GM23338 (cell line): ENCODE measurements at regions not wholly inside any gene's neighbourhood (a gene's known extent, or its start where the extent isn't known, plus 50 kb on each side); places are given as distances from the start of the nearest gene placed in this dataset.

Experiments
- ATAC-seq: fragments of 200-7000 bp; cut with Tn5 transposase; 3 replicates; pipeline ENCODE4 v1.9.1; 2020
- DNase-seq: peaks from one replicate; pipeline ENCODE4 v3.0.0-alpha.2; 2015; ENCODE audit warnings: low spot score
- H2AFZ ChIP-seq: fragments of 200-600 bp; sonication (generic); 2 replicates; pipeline ENCODE4 v1.8.0; 2016; ENCODE audit warnings: antibody characterized with exemption, mild to moderate bottlenecking, moderate library complexity
- H3F3A ChIP-seq: fragments of 200-600 bp; sonication (generic); replicated peaks from 2 replicates; pipeline ENCODE4 v1.8.0; 2017; ENCODE audit warnings: antibody characterized with exemption, mixed run types, low read depth
- H3K27ac ChIP-seq: fragments of 200-600 bp; sonication (generic); 2 replicates; pipeline ENCODE4 v1.6.1; 2016; ENCODE audit warnings: low read depth
- H3K27me3 ChIP-seq: fragments of 200-600 bp; sonication (generic); 2 replicates; pipeline ENCODE4 v1.8.0; 2016; ENCODE audit warnings: mild to moderate bottlenecking, mixed run types, moderate library complexity; ENCODE audit not compliant: insufficient read depth
- H3K36me3 ChIP-seq: fragments of 200-600 bp; sonication (generic); 2 replicates; pipeline ENCODE4 v1.8.0; 2016; ENCODE audit warnings: mild to moderate bottlenecking; ENCODE audit not compliant: insufficient read depth
- H3K4me1 ChIP-seq: fragments of 200-600 bp; sonication (generic); 2 replicates; pipeline ENCODE4 v1.8.0; 2016; ENCODE audit warnings: mild to moderate bottlenecking, moderate library complexity; ENCODE audit not compliant: insufficient read depth
- H3K4me2 ChIP-seq: fragments of 200-600 bp; sonication (generic); 2 replicates; pipeline ENCODE4 v1.7.1; 2017; ENCODE audit warnings: mixed run types
- H3K4me3 ChIP-seq: fragments of 200-600 bp; sonication (generic); 2 replicates; pipeline ENCODE4 v1.6.1; 2016; ENCODE audit warnings: mixed run types
- H3K79me2 ChIP-seq: fragments of 200-600 bp; sonication (generic); replicated peaks from 2 replicates; pipeline ENCODE4 v1.8.0; 2017; ENCODE audit warnings: mild to moderate bottlenecking; ENCODE audit not compliant: insufficient read depth
- H3K9me2 ChIP-seq: fragments of 200-600 bp; sonication (generic); 2 replicates; pipeline ENCODE4 v1.8.0; 2017; ENCODE audit not compliant: insufficient read depth
- H4K20me1 ChIP-seq: fragments of 200-600 bp; sonication (generic); replicated peaks from 2 replicates; pipeline ENCODE4 v1.8.0; 2017; ENCODE audit warnings: mild to moderate bottlenecking; ENCODE audit not compliant: insufficient read depth
- H3K27ac Mint-ChIP-seq: 2 replicates; pipeline ENCODE4 v1.8.0; 2020; ENCODE audit warnings: inconsistent platforms, mild to moderate bottlenecking, moderate library complexity, mixed read lengths
- H3K27me3 Mint-ChIP-seq: 3 replicates; pipeline ENCODE4 v1.8.0; 2022; ENCODE audit warnings: low read depth, mild to moderate bottlenecking, moderate library complexity, mixed read lengths, inconsistent platforms; ENCODE audit not compliant: insufficient read depth, poor library complexity
- H3K36me3 Mint-ChIP-seq: 3 replicates; pipeline ENCODE4 v1.8.0; 2021; ENCODE audit warnings: low read depth, mild to moderate bottlenecking, inconsistent platforms, moderate library complexity, mixed read lengths
- H3K4me1 Mint-ChIP-seq: 3 replicates; pipeline ENCODE4 v1.8.0; 2020; ENCODE audit warnings: mild to moderate bottlenecking, inconsistent platforms, mixed read lengths
- H3K4me3 Mint-ChIP-seq: 3 replicates; pipeline ENCODE4 v1.8.0; 2021; ENCODE audit warnings: moderate library complexity, mild to moderate bottlenecking, inconsistent platforms, mixed read lengths
- H3K9me3 Mint-ChIP-seq: 3 replicates; pipeline ENCODE4 v1.8.0; 2020; ENCODE audit warnings: moderate library complexity, mild to moderate bottlenecking, inconsistent platforms, mixed read lengths
- CREB1 ChIP-seq: fragments of 250-450 bp; sonication (Bioruptor Pico); IDR thresholded peaks from 2 replicates; pipeline ENCODE4 v1.5.0; 2020; ENCODE audit warnings: low read depth, mild to moderate bottlenecking, moderate library complexity
- CTCF ChIP-seq, 2 experiments: fragments of 200-600 bp in 1 of 2; sonication (generic) in 1 of 2; conservative IDR thresholded peaks; 2 replicates each; pipeline versions ENCODE4 v1.5.1 to v1.6.1; 2016 to 2017; ENCODE audit warnings: antibody characterized with exemption in 2 of 2, low read depth in 2 of 2, mild to moderate bottlenecking in 2 of 2, moderate library complexity in 1 of 2
- ETS1 ChIP-seq: IDR thresholded peaks from 2 replicates; pipeline ENCODE4 v1.6.1; 2016; ENCODE audit warnings: antibody characterized with exemption
- EZH2 ChIP-seq: fragments of 200-600 bp; sonication (generic); IDR thresholded peaks from one replicate; pipeline ENCODE4 v1.8.0; 2017; ENCODE audit warnings: antibody characterized with exemption, mild to moderate bottlenecking, low read depth; ENCODE audit not compliant: unreplicated experiment
- JUNB ChIP-seq: IDR thresholded peaks from one replicate; pipeline ENCODE4 v1.6.1; 2016; ENCODE audit warnings: antibody characterized with exemption; ENCODE audit not compliant: unreplicated experiment
- NANOG ChIP-seq: IDR thresholded peaks from 2 replicates; pipeline ENCODE4 v1.6.1; 2016; ENCODE audit warnings: antibody characterized with exemption, borderline replicate concordance
- POLR2AphosphoS5 ChIP-seq: IDR thresholded peaks from 2 replicates; pipeline ENCODE4 v1.6.1; 2016; ENCODE audit warnings: antibody characterized with exemption, low read depth
- REST ChIP-seq: IDR thresholded peaks from one replicate; pipeline ENCODE4 v1.6.1; 2018; ENCODE audit warnings: antibody characterized with exemption; ENCODE audit not compliant: unreplicated experiment
- STAT1 ChIP-seq: IDR thresholded peaks from one replicate; pipeline ENCODE4 v1.6.1; 2016; ENCODE audit warnings: antibody characterized with exemption; ENCODE audit not compliant: unreplicated experiment
- ZNF114 ChIP-seq: fragments of 250-450 bp; sonication (Bioruptor Pico); IDR thresholded peaks from 2 replicates; pipeline ENCODE4 v1.5.0; 2020; ENCODE audit warnings: mild to moderate bottlenecking, moderate library complexity
- ZNF462 ChIP-seq: fragments of 250-450 bp; sonication (Bioruptor Pico); IDR thresholded peaks from 2 replicates; pipeline ENCODE4 v1.5.0; 2020; ENCODE audit warnings: mild to moderate bottlenecking, moderate library complexity

GRCh38 chr14:27315477-27315876 is 717.6 kb upstream of the NOVA1 start:
- TF ChIP-seq STAT1, result no peak
- no peak for TF ChIP-seq CREB1 (CRISPR knock-in tag)
- no peak for TF ChIP-seq ZNF114 (CRISPR knock-in tag)
- no peak for TF ChIP-seq JUNB
- no peak for TF ChIP-seq NANOG
- TF ChIP-seq ZNF462 (CRISPR knock-in tag), result no peak
- TF ChIP-seq CTCF (conservative IDR thresholded peaks at IDR 0.05; ENCODE audit: low read depth in 2 of 2), result no peak
- TF ChIP-seq ETS1, result no peak
- no peak for TF ChIP-seq POLR2AphosphoS5
- TF ChIP-seq REST, result no peak
- TF ChIP-seq EZH2, result no peak
- H3K4me3 Mint-ChIP-seq, result no peak overlapping the region
- H3K79me2 ChIP-seq, result no peaks in the 10 kb centered on the region
- no peak overlapping the region for H3K4me3 ChIP-seq
- H3K36me3 ChIP-seq, result no peaks in the 10 kb centered on the region
- H3K9me3 Mint-ChIP-seq, result peaks cover 3% of the 10 kb centered on the region; the same call in 1 of the 3 replicates
- H3K4me1 Mint-ChIP-seq, result no peaks in the 10 kb centered on the region; the same call in 2 of the 3 replicates
- no peaks in the 10 kb centered on the region for H4K20me1 ChIP-seq
- ATAC-seq (no peak), DNase-seq (no peak)
- no peak overlapping the region for H2AFZ ChIP-seq
- no peaks in the 10 kb centered on the region for H3K4me1 ChIP-seq
- no peaks in the 10 kb centered on the region for H3K9me2 ChIP-seq
- H3K27ac ChIP-seq, result no peak overlapping the region
- no peaks in the 10 kb centered on the region for H3K36me3 Mint-ChIP-seq
- H3K27me3 Mint-ChIP-seq, result no peaks in the 10 kb centered on the region
- no peak overlapping the region for H3K27ac Mint-ChIP-seq
- H3K27me3 ChIP-seq, result no peaks in the 10 kb centered on the region
- H3F3A ChIP-seq, result no peaks in the 10 kb centered on the region
- no peak overlapping the region for H3K4me2 ChIP-seq
